ENCODE measurements at regions not wholly inside any gene's neighbourhood (a gene's known extent, or its start where the extent isn't known, plus 50 kb on each side); places are given as distances from the start of the nearest gene placed in this dataset.

DNA sequence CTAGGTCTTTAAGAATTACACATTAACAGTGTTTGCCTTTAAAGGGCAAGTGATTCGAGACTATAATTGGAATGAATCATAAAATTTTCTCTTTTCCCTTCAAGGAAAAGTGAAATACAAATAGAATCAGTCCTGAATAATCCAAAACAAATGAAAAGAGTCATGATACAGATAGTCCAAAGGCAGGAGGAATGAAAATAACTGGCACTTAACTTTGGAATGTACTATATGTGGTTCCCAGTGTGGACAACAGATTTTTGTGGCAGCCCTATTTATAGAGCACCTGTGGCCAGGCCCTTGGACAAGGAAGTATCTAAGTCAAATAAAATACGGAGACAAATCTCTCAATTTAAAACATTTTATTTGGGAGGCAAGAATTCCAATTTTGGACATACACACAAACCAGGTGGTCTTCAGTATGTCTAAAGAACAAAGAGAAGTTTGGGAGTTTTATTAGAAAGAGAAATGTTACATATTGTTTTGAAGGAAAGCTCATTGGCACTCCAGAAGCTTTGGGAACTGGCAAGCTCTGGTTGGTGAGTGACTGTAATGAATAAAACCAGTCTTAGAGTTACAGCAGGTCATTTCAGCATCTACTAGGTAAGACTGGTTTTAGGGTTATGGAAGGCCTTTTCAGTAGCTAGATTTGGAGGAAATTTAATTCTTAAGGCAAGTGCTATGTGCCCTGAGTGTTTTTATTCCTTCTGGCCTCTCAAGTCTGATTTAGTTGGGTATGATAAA is 116.0 kb upstream of the PAM start:
- TF ChIP-seq, protein P1, sequence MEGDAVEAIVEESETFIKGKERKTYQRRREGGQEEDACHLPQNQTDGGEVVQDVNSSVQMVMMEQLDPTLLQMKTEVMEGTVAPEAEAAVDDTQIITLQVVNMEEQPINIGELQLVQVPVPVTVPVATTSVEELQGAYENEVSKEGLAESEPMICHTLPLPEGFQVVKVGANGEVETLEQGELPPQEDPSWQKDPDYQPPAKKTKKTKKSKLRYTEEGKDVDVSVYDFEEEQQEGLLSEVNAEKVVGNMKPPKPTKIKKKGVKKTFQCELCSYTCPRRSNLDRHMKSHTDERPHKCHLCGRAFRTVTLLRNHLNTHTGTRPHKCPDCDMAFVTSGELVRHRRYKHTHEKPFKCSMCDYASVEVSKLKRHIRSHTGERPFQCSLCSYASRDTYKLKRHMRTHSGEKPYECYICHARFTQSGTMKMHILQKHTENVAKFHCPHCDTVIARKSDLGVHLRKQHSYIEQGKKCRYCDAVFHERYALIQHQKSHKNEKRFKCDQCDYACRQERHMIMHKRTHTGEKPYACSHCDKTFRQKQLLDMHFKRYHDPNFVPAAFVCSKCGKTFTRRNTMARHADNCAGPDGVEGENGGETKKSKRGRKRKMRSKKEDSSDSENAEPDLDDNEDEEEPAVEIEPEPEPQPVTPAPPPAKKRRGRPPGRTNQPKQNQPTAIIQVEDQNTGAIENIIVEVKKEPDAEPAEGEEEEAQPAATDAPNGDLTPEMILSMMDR (IDR thresholded peaks at IDR 0.05): no peak
- no peak for TF ChIP-seq POLR2A (IDR thresholded peaks at IDR 0.05)
